ENCODE measurements at regions not wholly inside any gene's neighbourhood (a gene's known extent, or its start where the extent isn't known, plus 50 kb on each side); places are given as distances from the start of the nearest gene placed in this dataset.

- no peak for DNase-seq (ENCODE audit: low spot score)
- Mint-ChIP-seq H3K9me3 (no peaks in the 10 kb centered on the region), H3K36me3 (no peaks in the 10 kb centered on the region), H3K27me3 (ENCODE audit: low read depth) (peaks cover 41% of the 10 kb centered on the region), H3K27ac (0 out of 2 replicates have a peak overlapping the region, but pooled peaks have one; percentile 5), H3K4me3 (peak overlapping the region; percentile 8; the same call in 1 of the 2 replicates), H3K4me1 (peaks cover 25% of the 10 kb centered on the region)
- CTCF ChIA-PET = no interaction called here
- TF ChIP-seq E2F1 (CRISPR knock-in tag; IDR thresholded peaks at IDR 0.05) = no peak
- no peak for TF ChIP-seq CREB1 (CRISPR knock-in tag; IDR thresholded peaks at IDR 0.05)
- TF ChIP-seq MXD4 (CRISPR knock-in tag; IDR thresholded peaks at IDR 0.05; ENCODE audit: borderline replicate concordance) = no peak
- TF ChIP-seq GABPB1 (CRISPR knock-in tag; IDR thresholded peaks at IDR 0.05) = no peak
- TF ChIP-seq MYBL2 (CRISPR knock-in tag; IDR thresholded peaks at IDR 0.05) = no peak
- TF ChIP-seq TCF7 (CRISPR knock-in tag; IDR thresholded peaks at IDR 0.05; ENCODE audit: low read depth) = no peak
- no peak for TF ChIP-seq USF1 (CRISPR knock-in tag; IDR thresholded peaks at IDR 0.05)
- ATAC-seq = no peak
- POLR2A ChIA-PET = no interaction called here
Observed at GRCh38 chr5:1641041-1641440, 117.3 kb upstream of the LPCAT1 start.

- ChIA-PET CTCF (interaction anchor here (0.8 to 1.4 kb wide), 3 partner anchors 22 to 260 kb away, joined by 3 to 4 read pairs (median 4); no protein-coding TSS in a partner anchor), POLR2A (no interaction called here)
- DNase-seq (ENCODE audit: low spot score) (no peak), ATAC-seq (no peak)
- Mint-ChIP-seq H3K4me1 (peaks cover 24% of the 10 kb centered on the region), H3K27ac (no peak overlapping the region), H3K27me3 (ENCODE audit: low read depth) (peaks cover 35% of the 10 kb centered on the region), H3K4me3 (no peak overlapping the region), H3K36me3 (no peaks in the 10 kb centered on the region), H3K9me3 (no peaks in the 10 kb centered on the region)
- TF ChIP-seq FOXK1 (CRISPR knock-in tag; IDR thresholded peaks at IDR 0.05) (no peak), NFE2L1 (CRISPR knock-in tag; IDR thresholded peaks at IDR 0.05) (no peak), ZMAT4 (CRISPR knock-in tag; IDR thresholded peaks at IDR 0.05) (no peak), MAX (CRISPR knock-in tag; IDR thresholded peaks at IDR 0.05) (no peak), JUN (CRISPR knock-in tag; IDR thresholded peaks at IDR 0.05) (no peak), CTCF (IDR thresholded peaks at IDR 0.05) (no peak), TEAD4 (CRISPR knock-in tag; IDR thresholded peaks at IDR 0.05) (no peak), ETV6 (CRISPR knock-in tag; IDR thresholded peaks at IDR 0.05) (no peak), ZBTB43 (CRISPR knock-in tag; IDR thresholded peaks at IDR 0.05) (no peak)
Observed at GRCh38 chr5:1640421-1640881, 116.7 kb upstream of the LPCAT1 start.

GRCh38 chr5:1639757-1640156 is 116.0 kb upstream of the LPCAT1 start:
- no peak overlapping the region for H3K4me3 Mint-ChIP-seq
- ChIA-PET CTCF (interaction anchor here (0.8 to 1.4 kb wide), 4 partner anchors 13 to 259 kb away, joined by 3 to 4 read pairs (median 4); no protein-coding TSS in a partner anchor), POLR2A (no interaction called here)
- ATAC-seq (no peak), DNase-seq (ENCODE audit: low spot score) (no peak)
- peaks cover 28% of the 10 kb centered on the region for H3K27me3 Mint-ChIP-seq (ENCODE audit: low read depth)
- TF ChIP-seq IRF2 (CRISPR knock-in tag; IDR thresholded peaks at IDR 0.05; ENCODE audit: borderline replicate concordance, low read depth) = no peak
- TF ChIP-seq ZNF416 (CRISPR knock-in tag; IDR thresholded peaks at IDR 0.05) = no peak
- TF ChIP-seq ZNF317 (CRISPR knock-in tag; IDR thresholded peaks at IDR 0.05; ENCODE audit: borderline replicate concordance, low read depth) = no peak
- no peak for TF ChIP-seq FOXP4 (CRISPR knock-in tag; IDR thresholded peaks at IDR 0.05)
- TF ChIP-seq ZNF512 (CRISPR knock-in tag; IDR thresholded peaks at IDR 0.05; ENCODE audit: borderline replicate concordance) = no peak
- H3K4me1 Mint-ChIP-seq = peaks cover 20% of the 10 kb centered on the region
- no peaks in the 10 kb centered on the region for H3K9me3 Mint-ChIP-seq
- H3K36me3 Mint-ChIP-seq = no peaks in the 10 kb centered on the region
- H3K27ac Mint-ChIP-seq = no peak overlapping the region

All from WTC11 (cell line).